ENCODE measurements at regions not wholly inside any gene's neighbourhood (a gene's known extent, or its start where the extent isn't known, plus 50 kb on each side); places are given as distances from the start of the nearest gene placed in this dataset.

DNA sequence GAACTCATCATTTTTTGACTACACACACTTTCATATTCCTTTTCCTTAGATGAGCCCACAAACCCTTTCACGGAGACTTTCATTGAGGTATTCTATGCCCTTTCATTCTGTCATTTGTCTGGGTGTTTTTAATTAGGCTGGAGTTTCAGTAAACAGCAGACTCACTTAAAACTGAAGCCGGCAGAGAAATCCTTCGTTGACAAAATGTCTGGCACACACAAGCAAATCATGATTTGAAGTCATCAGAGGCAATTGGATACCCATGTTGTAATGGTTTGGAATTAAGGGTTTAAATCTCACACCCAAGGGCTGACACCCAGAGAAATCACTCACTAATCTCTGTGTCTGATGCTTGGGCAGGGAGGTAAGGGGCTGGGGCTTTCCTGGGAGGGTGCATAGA lies 127.1 kb downstream of the EHF start:
- Histone ChIP-seq H3K4me3 (replicated peaks in 1 of 3; ENCODE audit: insufficient read depth in 1 of 3, low read depth in 2 of 3, low read length in 3 of 3) (no peak overlapping the region), H3K27ac (ENCODE audit: extremely low read length, insufficient read depth, low read length) (no peak overlapping the region), H3K79me2 (ENCODE audit: insufficient read depth, low read length) (no peaks in the 10 kb centered on the region), H4K20me1 (ENCODE audit: insufficient read depth, low read length) (no peaks in the 10 kb centered on the region), H2AFZ (ENCODE audit: low read length) (no peak overlapping the region), H3K36me3 (replicated peaks in 1 of 2; ENCODE audit: control insufficient read depth in 1 of 2, insufficient read depth in 2 of 2, low read length in 2 of 2) (no peaks in the 10 kb centered on the region), H3K27me3 (ENCODE audit: control insufficient read depth in 1 of 2, insufficient read depth in 2 of 2, low read length in 2 of 2) (no peaks in the 10 kb centered on the region; a peak in 1 of 5 replicates), H3K9ac (ENCODE audit: insufficient read depth, low read depth, low read length) (no peak overlapping the region), H3K4me2 (ENCODE audit: low read depth, low read length) (no peak overlapping the region), H3K9me3 (ENCODE audit: low read length) (no peaks in the 10 kb centered on the region), H3K4me1 (ENCODE audit: insufficient read depth, low read length) (peaks cover 15% of the 10 kb centered on the region)
- no peak for DNase-seq (ENCODE audit: low spot score)
- ChIA-PET POLR2A (no interaction called here), CTCF (ENCODE audit: low intra/inter-chr PET ratio, low total read pairs) (no interaction called here)
- TF ChIP-seq, protein P1, sequence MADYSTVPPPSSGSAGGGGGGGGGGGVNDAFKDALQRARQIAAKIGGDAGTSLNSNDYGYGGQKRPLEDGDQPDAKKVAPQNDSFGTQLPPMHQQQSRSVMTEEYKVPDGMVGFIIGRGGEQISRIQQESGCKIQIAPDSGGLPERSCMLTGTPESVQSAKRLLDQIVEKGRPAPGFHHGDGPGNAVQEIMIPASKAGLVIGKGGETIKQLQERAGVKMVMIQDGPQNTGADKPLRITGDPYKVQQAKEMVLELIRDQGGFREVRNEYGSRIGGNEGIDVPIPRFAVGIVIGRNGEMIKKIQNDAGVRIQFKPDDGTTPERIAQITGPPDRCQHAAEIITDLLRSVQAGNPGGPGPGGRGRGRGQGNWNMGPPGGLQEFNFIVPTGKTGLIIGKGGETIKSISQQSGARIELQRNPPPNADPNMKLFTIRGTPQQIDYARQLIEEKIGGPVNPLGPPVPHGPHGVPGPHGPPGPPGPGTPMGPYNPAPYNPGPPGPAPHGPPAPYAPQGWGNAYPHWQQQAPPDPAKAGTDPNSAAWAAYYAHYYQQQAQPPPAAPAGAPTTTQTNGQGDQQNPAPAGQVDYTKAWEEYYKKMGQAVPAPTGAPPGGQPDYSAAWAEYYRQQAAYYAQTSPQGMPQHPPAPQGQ (CRISPR knock-in tag; IDR thresholded peaks at IDR 0.05; ENCODE audit: borderline replicate concordance) = no peak
- in situ Hi-C loops (cut with HindIII; ENCODE audit: extremely low pct_ligation_motif_present, low pct_unique_long_range_greater_than_20kb) (no loop called here), intact Hi-C loops (cut with micrococcal nuclease; ENCODE audit: unreplicated experiment) (loop anchor here (10.0 kb wide), 1 partner anchor 147 kb away; no protein-coding TSS in a partner anchor)
- no TSS peak for BruUV-seq (replicated peaks)
- FAIRE-seq = no peak
- 88% methylated on average over 3 of the region's 3 CpGs for WGBS (ENCODE audit: low lambda C conversion rate)
- no peak for ATAC-seq

DNA sequence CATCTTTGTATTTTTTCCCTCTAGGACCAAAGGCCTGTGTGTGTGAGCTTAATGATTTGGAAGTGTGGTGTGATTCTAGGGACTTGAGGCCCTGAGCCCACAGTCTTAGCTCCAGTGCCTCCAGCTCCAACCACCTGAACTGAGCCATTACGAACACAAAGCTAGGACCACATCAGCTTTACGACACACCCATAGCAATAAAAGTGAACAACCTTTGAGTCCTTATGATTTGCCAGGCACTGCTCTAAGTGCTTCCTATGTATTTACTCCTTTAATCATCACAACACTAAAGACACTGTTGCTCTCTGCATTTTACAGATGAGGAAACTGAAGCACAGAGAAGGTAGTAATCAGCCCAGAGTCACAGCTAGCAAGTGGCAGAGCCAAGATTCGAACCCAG lies 126.4 kb downstream of the EHF start:
- no peak overlapping the region for H2AFZ ChIP-seq (ENCODE audit: low read length)
- CTCF ChIA-PET (ENCODE audit: low intra/inter-chr PET ratio, low total read pairs) = no interaction called here
- FAIRE-seq (no peak), DNase-seq (ENCODE audit: low spot score) (no peak), ATAC-seq (no peak)
- H3K27me3 ChIP-seq (ENCODE audit: control insufficient read depth in 1 of 2, insufficient read depth in 2 of 2, low read length in 2 of 2) = no peaks in the 10 kb centered on the region; a peak in 1 of 5 replicates
- in situ Hi-C loops (cut with HindIII; ENCODE audit: extremely low pct_ligation_motif_present, low pct_unique_long_range_greater_than_20kb) = no loop called here
- H4K20me1 ChIP-seq (ENCODE audit: insufficient read depth, low read length) = no peaks in the 10 kb centered on the region
- H3K36me3 ChIP-seq (replicated peaks in 1 of 2; ENCODE audit: control insufficient read depth in 1 of 2, insufficient read depth in 2 of 2, low read length in 2 of 2) = no peaks in the 10 kb centered on the region
- intact Hi-C loops (cut with micrococcal nuclease; ENCODE audit: unreplicated experiment) = loop anchor here (10.0 kb wide), 1 partner anchor 148 kb away; no protein-coding TSS in a partner anchor
- no peaks in the 10 kb centered on the region for H3K9me3 ChIP-seq (ENCODE audit: low read length)
- peaks cover 15% of the 10 kb centered on the region for H3K4me1 ChIP-seq (ENCODE audit: insufficient read depth, low read length)
- H3K27ac ChIP-seq (ENCODE audit: extremely low read length, insufficient read depth, low read length) = no peak overlapping the region
- TF ChIP-seq ZNF432 (CRISPR knock-in tag; IDR thresholded peaks at IDR 0.05; ENCODE audit: borderline replicate concordance) (no peak), PTBP1 (IDR thresholded peaks at IDR 0.05; ENCODE audit: low read depth, low read length, poor library complexity, severe bottlenecking) (no peak), ZNF354B (CRISPR knock-in tag; IDR thresholded peaks at IDR 0.05) (no peak), ZNF772 (CRISPR knock-in tag; IDR thresholded peaks at IDR 0.05) (no peak), SP140L (CRISPR knock-in tag; IDR thresholded peaks at IDR 0.05; ENCODE audit: borderline replicate concordance) (no peak), FOXJ3 (CRISPR knock-in tag; IDR thresholded peaks at IDR 0.05; ENCODE audit: borderline replicate concordance) (no peak), RAD21 (CRISPR knock-in tag; IDR thresholded peaks at IDR 0.05) (no peak), ZZZ3 (CRISPR knock-in tag; IDR thresholded peaks at IDR 0.05; ENCODE audit: borderline replicate concordance) (no peak)
- TF ChIP-seq, protein P2, sequence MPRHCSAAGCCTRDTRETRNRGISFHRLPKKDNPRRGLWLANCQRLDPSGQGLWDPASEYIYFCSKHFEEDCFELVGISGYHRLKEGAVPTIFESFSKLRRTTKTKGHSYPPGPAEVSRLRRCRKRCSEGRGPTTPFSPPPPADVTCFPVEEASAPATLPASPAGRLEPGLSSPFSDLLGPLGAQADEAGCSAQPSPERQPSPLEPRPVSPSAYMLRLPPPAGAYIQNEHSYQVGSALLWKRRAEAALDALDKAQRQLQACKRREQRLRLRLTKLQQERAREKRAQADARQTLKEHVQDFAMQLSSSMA (CRISPR knock-in tag; IDR thresholded peaks at IDR 0.05) = no peak
- TF ChIP-seq, protein P3, sequence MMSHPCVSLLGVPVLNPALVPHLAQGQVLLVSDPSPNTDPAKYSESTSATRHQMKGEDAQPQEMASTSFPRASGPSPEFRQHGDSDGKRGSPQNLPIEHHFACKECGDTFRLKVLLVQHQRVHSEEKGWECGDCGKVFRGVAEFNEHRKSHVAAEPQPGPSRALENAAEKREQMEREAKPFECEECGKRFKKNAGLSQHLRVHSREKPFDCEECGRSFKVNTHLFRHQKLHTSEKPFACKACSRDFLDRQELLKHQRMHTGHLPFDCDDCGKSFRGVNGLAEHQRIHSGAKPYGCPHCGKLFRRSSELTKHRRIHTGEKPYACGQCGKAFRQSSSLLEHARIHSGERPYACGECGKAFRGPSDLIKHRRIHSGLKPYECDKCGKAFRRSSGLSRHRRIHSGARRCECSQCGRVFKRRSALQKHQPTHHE (CRISPR knock-in tag; IDR thresholded peaks at IDR 0.05; ENCODE audit: borderline replicate concordance) = no peak
- H3K4me2 ChIP-seq (ENCODE audit: low read depth, low read length) = no peak overlapping the region
- H3K4me3 ChIP-seq (replicated peaks in 1 of 3; ENCODE audit: insufficient read depth in 1 of 3, low read depth in 2 of 3, low read length in 3 of 3) = no peak overlapping the region
- no peak overlapping the region for H3K9ac ChIP-seq (ENCODE audit: insufficient read depth, low read depth, low read length)
- no peaks in the 10 kb centered on the region for H3K79me2 ChIP-seq (ENCODE audit: insufficient read depth, low read length)
- BruUV-seq (replicated peaks) = no TSS peak
- POLR2A ChIA-PET = no interaction called here
- 54% methylated on average over 3 of the region's 3 CpGs for WGBS (ENCODE audit: low lambda C conversion rate)
